PC-3 (cell line): ENCODE measurements at regions not wholly inside any gene's neighbourhood (a gene's known extent, or its start where the extent isn't known, plus 50 kb on each side); places are given as distances from the start of the nearest gene placed in this dataset.
A peak's percentile ranks its signal among the peaks of the same experiment; 100 is the strongest.

Experiments
- ATAC-seq: fragments of 200-7000 bp; cut with Tn5 transposase; 2 replicates; pipeline ENCODE4 v1.9.1; 2020; ENCODE audit warnings: mild to moderate bottlenecking, moderate library complexity
- BruUV-seq: library from RNA; stranded (reverse); fragments of 400-500 nt; replicated peaks from 2 replicates; lab custom pipeline; 2021; lab: Mats Ljungman, UMichigan
- CTCF ChIA-PET: fragments of 300-600 bp; sonication (Branson Sonifier 250); formaldehyde crosslinking; loops from one replicate; lab custom pipeline; 2022; ENCODE audit warnings: antibody characterized with exemption; lab: Charles Lee
- POLR2A ChIA-PET: fragments of 300-600 bp; sonication (Branson Sonifier 250); formaldehyde crosslinking; loops from one replicate; lab custom pipeline; 2022; ENCODE audit warnings: antibody characterized with exemption; ENCODE audit not compliant: unreplicated experiment; lab: Charles Lee
- DNase-seq: peaks from one replicate; pipeline ENCODE4 v3.0.0-alpha.2; 2015
- H2AFZ ChIP-seq: fragments of 300-600 bp; sonication (generic); 2 replicates; pipeline ENCODE4 v1.6.0; 2016; ENCODE audit warnings: antibody characterized with exemption, low read length
- H3F3A ChIP-seq: fragments of 300-600 bp; sonication (generic); one replicate; pipeline ENCODE4 v1.6.0; 2017; ENCODE audit warnings: antibody characterized with exemption, low read length, control low read depth, mild to moderate bottlenecking; ENCODE audit not compliant: unreplicated experiment
- H3K27ac ChIP-seq: fragments of 300-600 bp; sonication (generic); 2 replicates; pipeline ENCODE4 v1.5.1; 2016; ENCODE audit warnings: mild to moderate bottlenecking, low read length
- H3K27me3 ChIP-seq: fragments of 300-600 bp; sonication (generic); 2 replicates; pipeline ENCODE4 v1.6.1; 2016; ENCODE audit warnings: low read length, mixed read lengths
- H3K36me3 ChIP-seq: fragments of 300-600 bp; sonication (generic); 2 replicates; pipeline ENCODE4 v1.6.1; 2016; ENCODE audit warnings: low read depth, mixed run types, low read length, mixed read lengths
- H3K4me1 ChIP-seq: fragments of 300-600 bp; sonication (generic); 2 replicates; pipeline ENCODE4 v1.5.1; 2016; ENCODE audit warnings: low read length; ENCODE audit not compliant: insufficient read depth
- H3K4me2 ChIP-seq: fragments of 300-600 bp; sonication (generic); 2 replicates; pipeline ENCODE4 v1.6.0; 2016; ENCODE audit warnings: low read length
- H3K4me3 ChIP-seq: fragments of 300-600 bp; sonication (generic); 2 replicates; pipeline ENCODE4 v1.5.1; 2016; ENCODE audit warnings: mild to moderate bottlenecking, low read length, mixed read lengths
- H3K79me2 ChIP-seq: fragments of 300-600 bp; sonication (generic); 2 replicates; pipeline ENCODE4 v1.6.1; 2017; ENCODE audit warnings: low read length, mixed read lengths
- H3K9ac ChIP-seq: fragments of 300-600 bp; sonication (generic); 2 replicates; pipeline ENCODE4 v1.6.0; 2016; ENCODE audit warnings: mild to moderate bottlenecking, low read length
- H3K9me2 ChIP-seq: fragments of 300-600 bp; sonication (generic); replicated peaks from 2 replicates; pipeline ENCODE4 v1.6.1; 2016; ENCODE audit warnings: mixed run types, low read length, mixed read lengths
- H3K9me3 ChIP-seq: fragments of 300-600 bp; sonication (generic); 2 replicates; pipeline ENCODE4 v1.6.1; 2016; ENCODE audit warnings: low read length, mixed read lengths
- H4K20me1 ChIP-seq: fragments of 300-600 bp; sonication (generic); 2 replicates; pipeline ENCODE4 v1.6.1; 2016; ENCODE audit warnings: low read length, mixed read lengths
- EZH2 ChIP-seq: fragments of 300-600 bp; sonication (generic); IDR thresholded peaks from one replicate; pipeline ENCODE4 v1.6.1; 2017; ENCODE audit warnings: antibody characterized with exemption, mild to moderate bottlenecking, low read length; ENCODE audit not compliant: unreplicated experiment
- EZH2phosphoT487 ChIP-seq: fragments of 300-600 bp; sonication (generic); IDR thresholded peaks from 2 replicates; pipeline ENCODE4 v1.6.1; 2018; ENCODE audit warnings: mild to moderate bottlenecking, antibody characterized with exemption, low read length, borderline replicate concordance
- intact Hi-C: fragments of 100-400 bp; cut with micrococcal nuclease; formaldehyde crosslinking; loops from 2 replicates; pipeline ENCODE4 v1.9.0; 2023
- TF ChIP-seq, protein P1 (sequence below): fragments of 300-600 bp; sonication (generic); conservative IDR thresholded peaks from 2 replicates; pipeline ENCODE4 v1.5.1; 2017; ENCODE audit warnings: antibody characterized with exemption, low read depth, mild to moderate bottlenecking, low read length

DNA sequence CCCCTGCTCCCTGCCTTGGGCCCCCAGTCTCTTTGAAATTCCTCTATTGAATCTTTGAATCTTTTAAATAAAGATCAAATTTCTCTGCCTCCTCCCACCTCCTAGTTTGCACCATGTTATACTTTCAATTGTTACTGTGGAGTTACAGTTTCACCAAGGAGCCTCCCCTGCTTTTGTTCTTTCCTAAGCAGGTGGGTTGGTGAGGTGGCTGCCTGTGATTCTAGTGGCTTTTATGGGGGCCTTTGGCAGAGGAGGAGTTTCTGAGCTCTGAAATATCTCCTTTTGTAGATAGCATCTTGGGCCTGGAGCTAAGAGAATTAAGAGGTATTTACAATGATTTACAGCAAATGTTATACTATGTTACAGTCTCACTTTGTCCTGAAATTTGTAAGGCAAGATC lies 133.8 kb upstream of the STX18 start:
- ChIA-PET CTCF (no interaction called here), POLR2A (no interaction called here)
- TF ChIP-seq EZH2phosphoT487 (no peak), EZH2 (no peak)
- Histone ChIP-seq H3K27ac (no peak overlapping the region), H3K27me3 (no peaks in the 10 kb centered on the region), H3K4me2 (no peak overlapping the region), H3K36me3 (no peaks in the 10 kb centered on the region), H3K9ac (no peak overlapping the region), H2AFZ (no peak overlapping the region), H3K4me1 (no peaks in the 10 kb centered on the region), H3F3A (no peaks in the 10 kb centered on the region), H4K20me1 (no peaks in the 10 kb centered on the region), H3K9me2 (no peaks in the 10 kb centered on the region), H3K4me3 (no peak overlapping the region), H3K9me3 (no peaks in the 10 kb centered on the region), H3K79me2 (no peaks in the 10 kb centered on the region)
- BruUV-seq: no TSS peak
- DNase-seq (no peak), ATAC-seq (no peak)
- intact Hi-C loops: no loop called here

DNA sequence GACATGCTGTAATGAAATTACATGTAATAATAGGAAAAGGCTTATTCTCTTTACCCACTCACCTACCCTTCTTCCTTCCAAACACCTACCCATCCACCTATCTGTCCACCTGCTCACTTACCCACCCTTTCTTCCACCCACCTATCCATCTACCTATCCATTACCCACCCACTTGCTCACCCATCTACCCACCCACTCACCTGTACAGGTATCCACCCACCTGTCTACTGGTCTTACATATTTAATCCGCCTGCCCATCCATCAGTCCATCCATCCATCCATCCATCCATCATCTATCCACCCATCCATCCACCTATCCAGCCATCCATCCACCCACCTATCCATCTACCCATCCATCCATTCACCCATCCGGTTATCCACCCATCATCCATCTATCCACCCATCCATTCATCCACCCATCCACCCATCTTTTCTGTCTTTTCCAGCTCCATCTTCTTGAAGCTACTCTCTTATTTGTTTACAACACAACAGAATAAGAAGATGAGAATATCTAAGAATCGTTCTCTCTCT lies 133.3 kb upstream of the STX18 start:
- H3K9me3 ChIP-seq: no peaks in the 10 kb centered on the region
- no peak overlapping the region for H3K4me2 ChIP-seq
- no peaks in the 10 kb centered on the region for H3K9me2 ChIP-seq
- H4K20me1 ChIP-seq: no peaks in the 10 kb centered on the region
- no peak overlapping the region for H3K9ac ChIP-seq
- no peaks in the 10 kb centered on the region for H3K27me3 ChIP-seq
- ATAC-seq: no peak
- no peak overlapping the region for H3K27ac ChIP-seq
- TF ChIP-seq, protein P1, sequence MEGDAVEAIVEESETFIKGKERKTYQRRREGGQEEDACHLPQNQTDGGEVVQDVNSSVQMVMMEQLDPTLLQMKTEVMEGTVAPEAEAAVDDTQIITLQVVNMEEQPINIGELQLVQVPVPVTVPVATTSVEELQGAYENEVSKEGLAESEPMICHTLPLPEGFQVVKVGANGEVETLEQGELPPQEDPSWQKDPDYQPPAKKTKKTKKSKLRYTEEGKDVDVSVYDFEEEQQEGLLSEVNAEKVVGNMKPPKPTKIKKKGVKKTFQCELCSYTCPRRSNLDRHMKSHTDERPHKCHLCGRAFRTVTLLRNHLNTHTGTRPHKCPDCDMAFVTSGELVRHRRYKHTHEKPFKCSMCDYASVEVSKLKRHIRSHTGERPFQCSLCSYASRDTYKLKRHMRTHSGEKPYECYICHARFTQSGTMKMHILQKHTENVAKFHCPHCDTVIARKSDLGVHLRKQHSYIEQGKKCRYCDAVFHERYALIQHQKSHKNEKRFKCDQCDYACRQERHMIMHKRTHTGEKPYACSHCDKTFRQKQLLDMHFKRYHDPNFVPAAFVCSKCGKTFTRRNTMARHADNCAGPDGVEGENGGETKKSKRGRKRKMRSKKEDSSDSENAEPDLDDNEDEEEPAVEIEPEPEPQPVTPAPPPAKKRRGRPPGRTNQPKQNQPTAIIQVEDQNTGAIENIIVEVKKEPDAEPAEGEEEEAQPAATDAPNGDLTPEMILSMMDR: no peak
- no peak for TF ChIP-seq EZH2phosphoT487
- no peak for TF ChIP-seq EZH2
- H3K79me2 ChIP-seq: no peaks in the 10 kb centered on the region
- intact Hi-C loops: no loop called here
- no peak overlapping the region for H3K4me3 ChIP-seq
- CTCF ChIA-PET: no interaction called here
- no peaks in the 10 kb centered on the region for H3K36me3 ChIP-seq
- no TSS peak for BruUV-seq
- H3F3A ChIP-seq: no peaks in the 10 kb centered on the region
- H2AFZ ChIP-seq: no peak overlapping the region
- DNase-seq: no peak
- no peaks in the 10 kb centered on the region for H3K4me1 ChIP-seq
- POLR2A ChIA-PET: no interaction called here

DNA sequence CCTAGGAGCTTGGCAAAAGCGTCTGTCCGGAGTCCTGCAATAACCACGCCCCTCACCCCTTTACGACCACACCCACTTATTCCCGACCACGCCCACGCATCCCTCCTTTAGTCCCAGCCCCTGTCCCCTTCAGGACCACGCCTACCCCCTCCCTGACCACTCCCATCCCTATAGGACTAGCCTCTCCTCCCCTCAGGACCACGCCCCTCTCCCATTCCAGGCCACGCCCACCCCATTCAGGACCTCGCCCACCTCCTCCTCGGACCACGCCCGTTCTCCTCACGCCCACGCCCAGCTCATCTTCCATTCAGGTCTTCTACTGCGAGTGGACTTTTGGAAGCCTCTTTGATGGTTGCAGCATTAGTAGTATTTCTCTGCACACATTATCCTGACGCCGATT lies 131.2 kb upstream of the STX18 start:
- H3K36me3 ChIP-seq: no peaks in the 10 kb centered on the region
- no peaks in the 10 kb centered on the region for H3K9me2 ChIP-seq
- no peaks in the 10 kb centered on the region for H3K79me2 ChIP-seq
- no peaks in the 10 kb centered on the region for H4K20me1 ChIP-seq
- POLR2A ChIA-PET: no interaction called here
- H3K9me3 ChIP-seq: no peaks in the 10 kb centered on the region
- DNase-seq: peak; percentile 69
- H3K4me2 ChIP-seq: no peak overlapping the region
- TF ChIP-seq EZH2phosphoT487: no peak
- TF ChIP-seq, protein P1: no peak
- no peak for TF ChIP-seq EZH2
- no peak overlapping the region for H3K27ac ChIP-seq
- H3K27me3 ChIP-seq: no peaks in the 10 kb centered on the region
- no peaks in the 10 kb centered on the region for H3K4me1 ChIP-seq
- H3F3A ChIP-seq: no peaks in the 10 kb centered on the region
- intact Hi-C loops: no loop called here
- H3K4me3 ChIP-seq: no peak overlapping the region
- BruUV-seq: no TSS peak
- CTCF ChIA-PET: no interaction called here
- H2AFZ ChIP-seq: no peak overlapping the region
- no peak overlapping the region for H3K9ac ChIP-seq
- peak; percentile 76 for ATAC-seq
